WTC11 (cell line): ENCODE measurements at regions not wholly inside any gene's neighbourhood (a gene's known extent, or its start where the extent isn't known, plus 50 kb on each side); places are given as distances from the start of the nearest gene placed in this dataset.

Experiments
- ATAC-seq: fragments of 200-7000 bp; cut with Tn5 transposase; 2 replicates; pipeline ENCODE4 v1.10.0; 2021; ENCODE audit warnings: mild to moderate bottlenecking, moderate library complexity
- CTCF ChIA-PET: fragments of 300-600 bp; sonication (Branson Sonifier 250); formaldehyde crosslinking; loops from one replicate; lab custom pipeline; 2021; ENCODE audit warnings: antibody characterized with exemption; lab: Charles Lee
- POLR2A ChIA-PET: fragments of 350-600 bp; sonication (Branson Sonifier 250); formaldehyde crosslinking; loops from one replicate; lab custom pipeline; 2021; ENCODE audit warnings: antibody characterized with exemption; lab: Charles Lee
- DNase-seq: peaks from one replicate; pipeline ENCODE4 v3.0.0; 2021; ENCODE audit warnings: low spot score
- H3K27ac Mint-ChIP-seq: 2 replicates; pipeline ENCODE4 v1.8.0; 2021; ENCODE audit warnings: mixed read lengths
- H3K27me3 Mint-ChIP-seq: 2 replicates; pipeline ENCODE4 v1.8.0; 2021; ENCODE audit warnings: low read depth, mild to moderate bottlenecking, moderate library complexity, mixed read lengths
- H3K36me3 Mint-ChIP-seq: 2 replicates; pipeline ENCODE4 v1.8.0; 2021; ENCODE audit warnings: mixed read lengths
- H3K4me1 Mint-ChIP-seq: 2 replicates; pipeline ENCODE4 v1.8.0; 2022; ENCODE audit warnings: mixed read lengths
- H3K4me3 Mint-ChIP-seq: 2 replicates; pipeline ENCODE4 v1.8.0; 2021; ENCODE audit warnings: mild to moderate bottlenecking, moderate library complexity, mixed read lengths
- H3K9me3 Mint-ChIP-seq: 2 replicates; pipeline ENCODE4 v1.8.0; 2021; ENCODE audit warnings: mixed read lengths
- ATF1 ChIP-seq: sonication (generic); formaldehyde crosslinking; IDR thresholded peaks from 2 replicates; pipeline ENCODE4 v1.8.1; 2023; ENCODE audit warnings: mild to moderate bottlenecking, moderate library complexity, missing genetic modification reagents
- ESRRA ChIP-seq: sonication (generic); formaldehyde crosslinking; IDR thresholded peaks from 2 replicates; pipeline ENCODE4 v1.8.1; 2022; ENCODE audit warnings: mild to moderate bottlenecking, missing genetic modification reagents, borderline replicate concordance
- FOXP1 ChIP-seq: sonication (generic); formaldehyde crosslinking; IDR thresholded peaks from 2 replicates; pipeline ENCODE4 v1.8.0; 2022; ENCODE audit warnings: missing genetic modification reagents, mild to moderate bottlenecking, moderate library complexity, borderline replicate concordance
- GRHL2 ChIP-seq: fragments of 250-450 bp; sonication (Bioruptor Pico); IDR thresholded peaks from 2 replicates; pipeline ENCODE4 v1.8.0; 2022; ENCODE audit warnings: mild to moderate bottlenecking, moderate library complexity; ENCODE audit not compliant: insufficient replicate concordance, severe bottlenecking
- GTF2I ChIP-seq: fragments of 250-450 bp; sonication (Bioruptor Pico); conservative IDR thresholded peaks from 2 replicates; pipeline ENCODE4 v1.4.0; 2021; ENCODE audit warnings: mild to moderate bottlenecking
- HMGA2 ChIP-seq: fragments of 250-450 bp; sonication (Bioruptor Pico); IDR thresholded peaks from 2 replicates; pipeline ENCODE4 v1.4.0; 2021; ENCODE audit warnings: mild to moderate bottlenecking, moderate library complexity
- JUN ChIP-seq: sonication (generic); formaldehyde crosslinking; IDR thresholded peaks from 2 replicates; pipeline ENCODE4 v1.8.0; 2023; ENCODE audit warnings: mild to moderate bottlenecking, missing genetic modification reagents
- KAT7 ChIP-seq: sonication (generic); formaldehyde crosslinking; IDR thresholded peaks from 2 replicates; pipeline ENCODE4 v1.8.1; 2023; ENCODE audit warnings: missing genetic modification reagents, mild to moderate bottlenecking, borderline replicate concordance
- NR2C2 ChIP-seq: sonication (generic); formaldehyde crosslinking; IDR thresholded peaks from 2 replicates; pipeline ENCODE4 v1.8.0; 2022; ENCODE audit warnings: mild to moderate bottlenecking, missing genetic modification reagents
- PRRX2 ChIP-seq: fragments of 250-450 bp; sonication (Bioruptor Pico); IDR thresholded peaks from 2 replicates; pipeline ENCODE4 v1.8.0; 2021; ENCODE audit warnings: mild to moderate bottlenecking
- RELA ChIP-seq: sonication (generic); formaldehyde crosslinking; IDR thresholded peaks from 2 replicates; pipeline ENCODE4 v1.8.1; 2022; ENCODE audit warnings: missing genetic modification reagents, mild to moderate bottlenecking, borderline replicate concordance
- ZNF317 ChIP-seq: sonication (generic); formaldehyde crosslinking; IDR thresholded peaks from 2 replicates; pipeline ENCODE4 v1.8.1; 2023; ENCODE audit warnings: low read depth, mild to moderate bottlenecking, moderate library complexity, missing genetic modification reagents, borderline replicate concordance
- ZNF416 ChIP-seq: fragments of 250-450 bp; sonication (Bioruptor Pico); IDR thresholded peaks from 2 replicates; pipeline ENCODE4 v1.9.0; 2021; ENCODE audit warnings: mild to moderate bottlenecking, inconsistent platforms
- TF ChIP-seq, protein P1 (sequence below): sonication (generic); formaldehyde crosslinking; IDR thresholded peaks from 2 replicates; pipeline ENCODE4 v1.8.1; 2022; ENCODE audit warnings: low read depth, mild to moderate bottlenecking, moderate library complexity, missing genetic modification reagents, borderline replicate concordance
- TF ChIP-seq, protein P2 (sequence below): fragments of 250-450 bp; sonication (Bioruptor Pico); IDR thresholded peaks from 2 replicates; pipeline ENCODE4 v2.1.2; 2022; ENCODE audit warnings: mild to moderate bottlenecking, moderate library complexity
- TF ChIP-seq, protein P3 (sequence below): fragments of 250-450 bp; sonication (Bioruptor Pico); IDR thresholded peaks from 2 replicates; pipeline ENCODE4 v1.9.0; 2021; ENCODE audit warnings: mild to moderate bottlenecking, borderline replicate concordance
- TF ChIP-seq, protein P4 (sequence below): sonication (generic); formaldehyde crosslinking; IDR thresholded peaks from 2 replicates; pipeline ENCODE4 v1.8.1; 2022; ENCODE audit warnings: mild to moderate bottlenecking, missing genetic modification reagents, moderate library complexity, borderline replicate concordance
- TF ChIP-seq, protein P5 (sequence below): sonication (generic); formaldehyde crosslinking; IDR thresholded peaks from 2 replicates; pipeline ENCODE4 v1.8.0; 2022; ENCODE audit warnings: mild to moderate bottlenecking, missing genetic modification reagents
- TF ChIP-seq, protein P6 (sequence below): sonication (generic); formaldehyde crosslinking; IDR thresholded peaks from 2 replicates; pipeline ENCODE4 v1.8.1; 2023; ENCODE audit warnings: mild to moderate bottlenecking, missing genetic modification reagents, moderate library complexity
- TF ChIP-seq, protein P7 (sequence below): fragments of 200-600 bp; IDR thresholded peaks from 2 replicates; pipeline ENCODE4 v1.8.0; 2022; ENCODE audit warnings: antibody characterized with exemption
- TF ChIP-seq, protein P8 (sequence below): sonication (generic); formaldehyde crosslinking; conservative IDR thresholded peaks from 2 replicates; pipeline ENCODE4 v1.8.1; 2022; ENCODE audit warnings: mild to moderate bottlenecking, missing genetic modification reagents
- TF ChIP-seq, protein P9 (sequence below): fragments of 250-450 bp; sonication (Bioruptor Pico); IDR thresholded peaks from 2 replicates; pipeline ENCODE4 v1.9.0; 2021; ENCODE audit warnings: mild to moderate bottlenecking

DNA sequence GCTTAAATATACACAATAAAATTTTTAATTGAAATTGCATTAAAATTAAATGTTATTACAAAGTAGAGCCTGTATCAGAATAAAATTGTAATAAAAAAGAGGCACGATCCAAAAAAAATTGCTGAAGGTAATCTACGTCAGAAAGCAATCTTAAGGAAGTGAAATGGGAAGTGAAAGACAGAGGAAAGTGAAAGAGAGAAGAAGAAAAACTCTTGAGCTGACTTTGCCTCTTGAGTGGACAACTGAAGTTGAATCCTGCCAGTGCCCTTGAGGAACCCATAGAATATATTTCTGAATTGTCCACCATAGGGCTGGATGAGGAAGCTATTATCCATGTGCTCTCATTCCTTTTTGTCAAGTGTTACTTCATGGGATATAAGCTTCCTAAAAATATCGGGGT is 285.1 kb upstream of the STAC start (continued):
- TF ChIP-seq, protein P1, sequence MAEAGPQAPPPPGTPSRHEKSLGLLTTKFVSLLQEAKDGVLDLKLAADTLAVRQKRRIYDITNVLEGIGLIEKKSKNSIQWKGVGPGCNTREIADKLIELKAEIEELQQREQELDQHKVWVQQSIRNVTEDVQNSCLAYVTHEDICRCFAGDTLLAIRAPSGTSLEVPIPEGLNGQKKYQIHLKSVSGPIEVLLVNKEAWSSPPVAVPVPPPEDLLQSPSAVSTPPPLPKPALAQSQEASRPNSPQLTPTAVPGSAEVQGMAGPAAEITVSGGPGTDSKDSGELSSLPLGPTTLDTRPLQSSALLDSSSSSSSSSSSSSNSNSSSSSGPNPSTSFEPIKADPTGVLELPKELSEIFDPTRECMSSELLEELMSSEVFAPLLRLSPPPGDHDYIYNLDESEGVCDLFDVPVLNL: no peak
- TF ChIP-seq NR2C2 (CRISPR knock-in tag): no peak
- TF ChIP-seq KAT7 (CRISPR knock-in tag): no peak
- no peak for TF ChIP-seq RELA (CRISPR knock-in tag)
- no peak for TF ChIP-seq GRHL2 (CRISPR knock-in tag)
- TF ChIP-seq, protein P2, sequence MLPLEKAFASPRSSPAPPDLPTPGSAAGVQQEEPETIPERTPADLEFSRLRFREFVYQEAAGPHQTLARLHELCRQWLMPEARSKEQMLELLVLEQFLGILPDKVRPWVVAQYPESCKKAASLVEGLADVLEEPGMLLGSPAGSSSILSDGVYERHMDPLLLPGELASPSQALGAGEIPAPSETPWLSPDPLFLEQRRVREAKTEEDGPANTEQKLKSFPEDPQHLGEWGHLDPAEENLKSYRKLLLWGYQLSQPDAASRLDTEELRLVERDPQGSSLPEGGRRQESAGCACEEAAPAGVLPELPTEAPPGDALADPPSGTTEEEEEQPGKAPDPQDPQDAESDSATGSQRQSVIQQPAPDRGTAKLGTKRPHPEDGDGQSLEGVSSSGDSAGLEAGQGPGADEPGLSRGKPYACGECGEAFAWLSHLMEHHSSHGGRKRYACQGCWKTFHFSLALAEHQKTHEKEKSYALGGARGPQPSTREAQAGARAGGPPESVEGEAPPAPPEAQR: no peak
- TF ChIP-seq, protein P3, sequence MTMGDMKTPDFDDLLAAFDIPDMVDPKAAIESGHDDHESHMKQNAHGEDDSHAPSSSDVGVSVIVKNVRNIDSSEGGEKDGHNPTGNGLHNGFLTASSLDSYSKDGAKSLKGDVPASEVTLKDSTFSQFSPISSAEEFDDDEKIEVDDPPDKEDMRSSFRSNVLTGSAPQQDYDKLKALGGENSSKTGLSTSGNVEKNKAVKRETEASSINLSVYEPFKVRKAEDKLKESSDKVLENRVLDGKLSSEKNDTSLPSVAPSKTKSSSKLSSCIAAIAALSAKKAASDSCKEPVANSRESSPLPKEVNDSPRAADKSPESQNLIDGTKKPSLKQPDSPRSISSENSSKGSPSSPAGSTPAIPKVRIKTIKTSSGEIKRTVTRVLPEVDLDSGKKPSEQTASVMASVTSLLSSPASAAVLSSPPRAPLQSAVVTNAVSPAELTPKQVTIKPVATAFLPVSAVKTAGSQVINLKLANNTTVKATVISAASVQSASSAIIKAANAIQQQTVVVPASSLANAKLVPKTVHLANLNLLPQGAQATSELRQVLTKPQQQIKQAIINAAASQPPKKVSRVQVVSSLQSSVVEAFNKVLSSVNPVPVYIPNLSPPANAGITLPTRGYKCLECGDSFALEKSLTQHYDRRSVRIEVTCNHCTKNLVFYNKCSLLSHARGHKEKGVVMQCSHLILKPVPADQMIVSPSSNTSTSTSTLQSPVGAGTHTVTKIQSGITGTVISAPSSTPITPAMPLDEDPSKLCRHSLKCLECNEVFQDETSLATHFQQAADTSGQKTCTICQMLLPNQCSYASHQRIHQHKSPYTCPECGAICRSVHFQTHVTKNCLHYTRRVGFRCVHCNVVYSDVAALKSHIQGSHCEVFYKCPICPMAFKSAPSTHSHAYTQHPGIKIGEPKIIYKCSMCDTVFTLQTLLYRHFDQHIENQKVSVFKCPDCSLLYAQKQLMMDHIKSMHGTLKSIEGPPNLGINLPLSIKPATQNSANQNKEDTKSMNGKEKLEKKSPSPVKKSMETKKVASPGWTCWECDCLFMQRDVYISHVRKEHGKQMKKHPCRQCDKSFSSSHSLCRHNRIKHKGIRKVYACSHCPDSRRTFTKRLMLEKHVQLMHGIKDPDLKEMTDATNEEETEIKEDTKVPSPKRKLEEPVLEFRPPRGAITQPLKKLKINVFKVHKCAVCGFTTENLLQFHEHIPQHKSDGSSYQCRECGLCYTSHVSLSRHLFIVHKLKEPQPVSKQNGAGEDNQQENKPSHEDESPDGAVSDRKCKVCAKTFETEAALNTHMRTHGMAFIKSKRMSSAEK (CRISPR knock-in tag): no peak
- TF ChIP-seq, protein P4, sequence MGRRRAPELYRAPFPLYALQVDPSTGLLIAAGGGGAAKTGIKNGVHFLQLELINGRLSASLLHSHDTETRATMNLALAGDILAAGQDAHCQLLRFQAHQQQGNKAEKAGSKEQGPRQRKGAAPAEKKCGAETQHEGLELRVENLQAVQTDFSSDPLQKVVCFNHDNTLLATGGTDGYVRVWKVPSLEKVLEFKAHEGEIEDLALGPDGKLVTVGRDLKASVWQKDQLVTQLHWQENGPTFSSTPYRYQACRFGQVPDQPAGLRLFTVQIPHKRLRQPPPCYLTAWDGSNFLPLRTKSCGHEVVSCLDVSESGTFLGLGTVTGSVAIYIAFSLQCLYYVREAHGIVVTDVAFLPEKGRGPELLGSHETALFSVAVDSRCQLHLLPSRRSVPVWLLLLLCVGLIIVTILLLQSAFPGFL (CRISPR knock-in tag): no peak
- TF ChIP-seq JUN (CRISPR knock-in tag): no peak
- TF ChIP-seq, protein P5, sequence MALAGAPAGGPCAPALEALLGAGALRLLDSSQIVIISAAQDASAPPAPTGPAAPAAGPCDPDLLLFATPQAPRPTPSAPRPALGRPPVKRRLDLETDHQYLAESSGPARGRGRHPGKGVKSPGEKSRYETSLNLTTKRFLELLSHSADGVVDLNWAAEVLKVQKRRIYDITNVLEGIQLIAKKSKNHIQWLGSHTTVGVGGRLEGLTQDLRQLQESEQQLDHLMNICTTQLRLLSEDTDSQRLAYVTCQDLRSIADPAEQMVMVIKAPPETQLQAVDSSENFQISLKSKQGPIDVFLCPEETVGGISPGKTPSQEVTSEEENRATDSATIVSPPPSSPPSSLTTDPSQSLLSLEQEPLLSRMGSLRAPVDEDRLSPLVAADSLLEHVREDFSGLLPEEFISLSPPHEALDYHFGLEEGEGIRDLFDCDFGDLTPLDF (CRISPR knock-in tag): no peak
- no peak for TF ChIP-seq ESRRA (CRISPR knock-in tag)
- no peak for TF ChIP-seq ZNF317 (CRISPR knock-in tag)
- no peak for TF ChIP-seq ZNF416 (CRISPR knock-in tag)
- TF ChIP-seq, all 79 proteins: peak for 0

DNA sequence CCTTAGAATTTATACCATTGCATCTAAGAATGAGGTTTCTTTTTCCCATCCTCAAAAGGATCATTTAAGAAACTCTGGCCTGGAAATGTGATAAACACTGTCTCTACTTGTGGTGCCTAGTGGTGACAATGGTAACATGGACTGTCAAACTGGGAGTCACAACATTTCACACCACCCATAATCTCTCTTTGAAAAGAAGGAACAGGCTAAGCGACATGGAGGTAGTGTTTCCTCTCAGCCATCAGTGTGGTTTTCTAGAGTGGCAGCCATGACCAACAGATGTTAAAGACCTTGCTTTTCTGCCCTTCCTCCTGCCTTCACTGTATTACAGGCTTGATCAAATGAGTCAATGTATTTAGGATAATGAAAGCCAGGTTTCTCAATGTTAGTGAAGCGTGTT is 283.1 kb upstream of the STAC start:
- H3K4me3 Mint-ChIP-seq: no peak overlapping the region
- no peak overlapping the region for H3K27ac Mint-ChIP-seq
- CTCF ChIA-PET: no interaction called here
- TF ChIP-seq GTF2I (CRISPR knock-in tag): no peak
- DNase-seq (no peak), ATAC-seq (no peak)
- H3K9me3 Mint-ChIP-seq: no peaks in the 10 kb centered on the region
- POLR2A ChIA-PET: no interaction called here
- H3K36me3 Mint-ChIP-seq: no peaks in the 10 kb centered on the region
- H3K27me3 Mint-ChIP-seq: no peaks in the 10 kb centered on the region
- H3K4me1 Mint-ChIP-seq: no peaks in the 10 kb centered on the region

DNA sequence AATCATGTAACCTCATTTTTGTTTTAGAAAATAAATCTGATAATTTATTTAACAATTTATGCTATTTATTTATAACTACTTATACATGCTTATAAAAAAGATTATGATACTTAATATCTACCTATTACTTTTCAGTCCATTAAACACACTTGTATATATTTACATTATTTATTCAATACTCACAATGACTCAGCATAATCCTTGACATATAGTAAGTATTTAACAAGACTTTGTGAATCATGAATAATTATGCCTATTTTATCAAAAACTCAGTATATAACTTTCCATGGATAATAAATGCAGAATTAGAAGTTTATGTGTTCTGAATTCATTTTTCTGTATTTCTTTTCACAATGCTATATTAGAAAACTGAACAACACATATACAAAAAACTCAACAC is 266.0 kb upstream of the STAC start:
- ChIA-PET POLR2A (no interaction called here), CTCF (no interaction called here)
- no peak for ATAC-seq
- H3K4me1 Mint-ChIP-seq: no peaks in the 10 kb centered on the region
- DNase-seq: no peak
- no peaks in the 10 kb centered on the region for H3K9me3 Mint-ChIP-seq
- H3K27me3 Mint-ChIP-seq: no peaks in the 10 kb centered on the region
- H3K36me3 Mint-ChIP-seq: no peaks in the 10 kb centered on the region
- no peak overlapping the region for H3K4me3 Mint-ChIP-seq
- no peak overlapping the region for H3K27ac Mint-ChIP-seq
- TF ChIP-seq, protein P6, sequence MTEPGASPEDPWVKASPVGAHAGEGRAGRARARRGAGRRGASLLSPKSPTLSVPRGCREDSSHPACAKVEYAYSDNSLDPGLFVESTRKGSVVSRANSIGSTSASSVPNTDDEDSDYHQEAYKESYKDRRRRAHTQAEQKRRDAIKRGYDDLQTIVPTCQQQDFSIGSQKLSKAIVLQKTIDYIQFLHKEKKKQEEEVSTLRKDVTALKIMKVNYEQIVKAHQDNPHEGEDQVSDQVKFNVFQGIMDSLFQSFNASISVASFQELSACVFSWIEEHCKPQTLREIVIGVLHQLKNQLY (CRISPR knock-in tag): no peak
- TF ChIP-seq FOXP1 (CRISPR knock-in tag) (no peak), GTF2I (CRISPR knock-in tag) (no peak), ATF1 (CRISPR knock-in tag) (no peak), PRRX2 (CRISPR knock-in tag) (no peak), HMGA2 (CRISPR knock-in tag) (no peak)
- TF ChIP-seq, protein P7, sequence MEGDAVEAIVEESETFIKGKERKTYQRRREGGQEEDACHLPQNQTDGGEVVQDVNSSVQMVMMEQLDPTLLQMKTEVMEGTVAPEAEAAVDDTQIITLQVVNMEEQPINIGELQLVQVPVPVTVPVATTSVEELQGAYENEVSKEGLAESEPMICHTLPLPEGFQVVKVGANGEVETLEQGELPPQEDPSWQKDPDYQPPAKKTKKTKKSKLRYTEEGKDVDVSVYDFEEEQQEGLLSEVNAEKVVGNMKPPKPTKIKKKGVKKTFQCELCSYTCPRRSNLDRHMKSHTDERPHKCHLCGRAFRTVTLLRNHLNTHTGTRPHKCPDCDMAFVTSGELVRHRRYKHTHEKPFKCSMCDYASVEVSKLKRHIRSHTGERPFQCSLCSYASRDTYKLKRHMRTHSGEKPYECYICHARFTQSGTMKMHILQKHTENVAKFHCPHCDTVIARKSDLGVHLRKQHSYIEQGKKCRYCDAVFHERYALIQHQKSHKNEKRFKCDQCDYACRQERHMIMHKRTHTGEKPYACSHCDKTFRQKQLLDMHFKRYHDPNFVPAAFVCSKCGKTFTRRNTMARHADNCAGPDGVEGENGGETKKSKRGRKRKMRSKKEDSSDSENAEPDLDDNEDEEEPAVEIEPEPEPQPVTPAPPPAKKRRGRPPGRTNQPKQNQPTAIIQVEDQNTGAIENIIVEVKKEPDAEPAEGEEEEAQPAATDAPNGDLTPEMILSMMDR: no peak
- TF ChIP-seq, protein P8, sequence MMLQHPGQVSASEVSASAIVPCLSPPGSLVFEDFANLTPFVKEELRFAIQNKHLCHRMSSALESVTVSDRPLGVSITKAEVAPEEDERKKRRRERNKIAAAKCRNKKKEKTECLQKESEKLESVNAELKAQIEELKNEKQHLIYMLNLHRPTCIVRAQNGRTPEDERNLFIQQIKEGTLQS (CRISPR knock-in tag): no peak
- TF ChIP-seq, protein P9, sequence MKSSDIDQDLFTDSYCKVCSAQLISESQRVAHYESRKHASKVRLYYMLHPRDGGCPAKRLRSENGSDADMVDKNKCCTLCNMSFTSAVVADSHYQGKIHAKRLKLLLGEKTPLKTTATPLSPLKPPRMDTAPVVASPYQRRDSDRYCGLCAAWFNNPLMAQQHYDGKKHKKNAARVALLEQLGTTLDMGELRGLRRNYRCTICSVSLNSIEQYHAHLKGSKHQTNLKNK (CRISPR knock-in tag): no peak
